H9 (cell line): ENCODE measurements at regions not wholly inside any gene's neighbourhood (a gene's known extent, or its start where the extent isn't known, plus 50 kb on each side); places are given as distances from the start of the nearest gene placed in this dataset.

Source experiments
- DNase-seq: peaks from one replicate; pipeline ENCODE4 v3.0.0-alpha.2; 2017
- H2AFZ ChIP-seq: one replicate; pipeline ENCODE4 v1.6.1; 2013; ENCODE audit warnings: mild to moderate bottlenecking, low read length, control low read depth, moderate library complexity
- H2AK5ac ChIP-seq: 2 replicates; pipeline ENCODE4 v1.6.1; 2013; ENCODE audit warnings: low read length, control low read depth, mixed read lengths; ENCODE audit not compliant: insufficient read length
- H2BK120ac ChIP-seq: one replicate; pipeline ENCODE4 v1.6.1; 2013; ENCODE audit warnings: low read depth, mild to moderate bottlenecking, low read length, control low read depth, inconsistent platforms; ENCODE audit not compliant: poor library complexity, severe bottlenecking
- H2BK12ac ChIP-seq: 2 replicates; pipeline ENCODE4 v1.6.1; 2013; ENCODE audit warnings: low read length, control low read depth, mixed read lengths, low read depth; ENCODE audit not compliant: insufficient read length
- H2BK15ac ChIP-seq: 2 replicates; pipeline ENCODE4 v1.6.1; 2013; ENCODE audit warnings: low read depth, low read length, control low read depth
- H2BK20ac ChIP-seq: one replicate; pipeline ENCODE4 v1.6.1; 2013; ENCODE audit warnings: low read depth, mild to moderate bottlenecking, low read length, control low read depth, inconsistent platforms; ENCODE audit not compliant: poor library complexity, severe bottlenecking
- H2BK5ac ChIP-seq: 2 replicates; pipeline ENCODE4 v1.6.1; 2013; ENCODE audit warnings: low read length, control low read depth, mixed read lengths; ENCODE audit not compliant: insufficient read length
- H3K14ac ChIP-seq: 2 replicates; pipeline ENCODE4 v1.6.1; 2013; ENCODE audit warnings: low read length, control low read depth; ENCODE audit not compliant: insufficient read depth
- H3K18ac ChIP-seq: 2 replicates; pipeline ENCODE4 v1.6.1; 2013; ENCODE audit warnings: low read depth, mild to moderate bottlenecking, mixed read lengths, low read length, control low read depth; ENCODE audit not compliant: insufficient read length
- H3K23ac ChIP-seq: 2 replicates; pipeline ENCODE4 v1.6.1; 2013; ENCODE audit warnings: low read length, control low read depth, mixed read lengths, low read depth; ENCODE audit not compliant: insufficient read length
- H3K23me2 ChIP-seq: 2 replicates; pipeline ENCODE4 v1.6.1; 2013; ENCODE audit warnings: low read depth, mild to moderate bottlenecking, mixed read lengths, low read length, control low read depth; ENCODE audit not compliant: insufficient read length, poor library complexity, severe bottlenecking
- H3K27ac ChIP-seq: 2 replicates; pipeline ENCODE4 v1.5.1; 2013; ENCODE audit warnings: low read length, control low read depth, mixed read lengths, low read depth; ENCODE audit not compliant: insufficient read length
- H3K27me3 ChIP-seq: 2 replicates; pipeline ENCODE4 v1.6.1; 2013; ENCODE audit warnings: low read length, control low read depth, inconsistent platforms; ENCODE audit not compliant: insufficient read depth
- H3K4ac ChIP-seq: 2 replicates; pipeline ENCODE4 v1.6.1; 2013; ENCODE audit warnings: low read depth, mild to moderate bottlenecking, control low read depth, inconsistent platforms, low read length, moderate library complexity
- H3K4me1 ChIP-seq: 2 replicates; pipeline ENCODE4 v1.6.1; 2013; ENCODE audit warnings: low read length, control low read depth, inconsistent platforms; ENCODE audit not compliant: insufficient read depth
- H3K4me2 ChIP-seq: 2 replicates; pipeline ENCODE4 v1.6.1; 2013; ENCODE audit warnings: low read length, control low read depth, mixed read lengths; ENCODE audit not compliant: insufficient read length, insufficient read depth
- H3K56ac ChIP-seq: 2 replicates; pipeline ENCODE4 v1.6.1; 2013; ENCODE audit warnings: low read depth, mild to moderate bottlenecking, mixed read lengths, low read length, control low read depth; ENCODE audit not compliant: insufficient read length
- H3K79me1 ChIP-seq: 2 replicates; pipeline ENCODE4 v1.6.1; 2013; ENCODE audit warnings: low read depth, mild to moderate bottlenecking, moderate library complexity, low read length, control low read depth, inconsistent platforms; ENCODE audit not compliant: insufficient read depth, poor library complexity, severe bottlenecking
- H3K79me2 ChIP-seq: 2 replicates; pipeline ENCODE4 v1.6.1; 2013; ENCODE audit warnings: low read length, control low read depth, inconsistent platforms; ENCODE audit not compliant: insufficient read depth
- H3K9ac ChIP-seq: 2 replicates; pipeline ENCODE4 v1.6.1; 2013; ENCODE audit warnings: low read length, control low read depth, mixed read lengths; ENCODE audit not compliant: insufficient read length; ENCODE audit errors: extremely low read depth
- H3K9me3 ChIP-seq: one replicate; pipeline ENCODE4 v1.6.1; 2013; ENCODE audit warnings: low read depth, low read length, inconsistent platforms; ENCODE audit not compliant: control insufficient read depth
- H3T11ph ChIP-seq: one replicate; pipeline ENCODE4 v1.6.1; 2013; ENCODE audit warnings: mild to moderate bottlenecking, low read length, control low read depth, inconsistent platforms
- H4K20me1 ChIP-seq: one replicate; pipeline ENCODE4 v1.6.1; 2013; ENCODE audit not compliant: control insufficient read depth, insufficient read length, insufficient read depth
- H4K5ac ChIP-seq: 2 replicates; pipeline ENCODE4 v1.6.1; 2013; ENCODE audit warnings: low read depth, mild to moderate bottlenecking, mixed read lengths, low read length, control low read depth; ENCODE audit not compliant: insufficient read length
- H4K8ac ChIP-seq: replicated peaks from 2 replicates; pipeline ENCODE4 v1.6.1; 2013; ENCODE audit warnings: low read length, control low read depth, mixed read lengths, low read depth; ENCODE audit not compliant: insufficient read length
- H4K91ac ChIP-seq: 2 replicates; pipeline ENCODE4 v1.6.1; 2013; ENCODE audit warnings: low read depth, mild to moderate bottlenecking, moderate library complexity, mixed read lengths, low read length, control low read depth; ENCODE audit not compliant: insufficient read length
- H3K27ac Mint-ChIP-seq, 3 experiments: 2 replicates in 2 of 3; 3 replicates in 1 of 3; pipeline ENCODE4 v1.8.0; 2020 to 2021; ENCODE audit warnings: mixed read lengths in 3 of 3, mild to moderate bottlenecking in 1 of 3, moderate library complexity in 1 of 3
- H3K27me3 Mint-ChIP-seq: 2 replicates; pipeline ENCODE4 v1.8.0; 2021; ENCODE audit warnings: low read depth, mild to moderate bottlenecking, moderate library complexity, mixed read lengths
- H3K36me3 Mint-ChIP-seq, 3 experiments: 2 replicates in 2 of 3; 3 replicates in 1 of 3; pipeline ENCODE4 v1.8.0; 2020 to 2021; ENCODE audit warnings: low read depth in 3 of 3, mixed read lengths in 3 of 3; ENCODE audit not compliant: insufficient read depth in 1 of 3
- H3K4me1 Mint-ChIP-seq, 2 experiments: 2 replicates each; pipeline ENCODE4 v1.8.0; 2020; ENCODE audit warnings: mixed read lengths in 2 of 2
- H3K4me3 Mint-ChIP-seq, 2 experiments: 2 replicates in 1 of 2; 3 replicates in 1 of 2; pipeline ENCODE4 v1.8.0; 2020 to 2021; ENCODE audit warnings: mild to moderate bottlenecking in 2 of 2, mixed read lengths in 2 of 2, moderate library complexity in 1 of 2
- H3K9me3 Mint-ChIP-seq, 2 experiments: 2 replicates in 1 of 2; 3 replicates in 1 of 2; pipeline ENCODE4 v1.8.0; 2020; ENCODE audit warnings: mild to moderate bottlenecking in 2 of 2, mixed read lengths in 2 of 2, moderate library complexity in 1 of 2
- CTCF ChIP-seq: fragments of 200-600 bp; sonication (generic); conservative IDR thresholded peaks from 3 replicates; pipeline ENCODE4 v1.8.0; 2021; ENCODE audit warnings: antibody characterized with exemption, mild to moderate bottlenecking
- WGBS: extraction: QIAGEN DNeasy Blood & Tissue Kit; methylation state at CpG from one replicate; pipeline ENCODE4 v1.1.7; 2013; ENCODE audit warnings: missing lambda C conversion rate, low lambda C conversion rate, mixed read lengths; ENCODE audit not compliant: insufficient read length; ENCODE audit errors: extremely low coverage; 5-methylcytosine and 5-hydroxymethylcytosine counted together

- no peak overlapping the region for H3T11ph ChIP-seq
- H2BK5ac ChIP-seq: no peak overlapping the region
- H3K27me3 ChIP-seq: no peaks in the 10 kb centered on the region
- no peak overlapping the region for H4K8ac ChIP-seq
- no peak overlapping the region for H3K56ac ChIP-seq
- H2BK12ac ChIP-seq: no peak overlapping the region
- H3K4me1 Mint-ChIP-seq: peaks cover 20 to 30% of the 10 kb centered on the region in 2 experiments
- no peak overlapping the region for H2BK20ac ChIP-seq
- no peak overlapping the region for H2BK15ac ChIP-seq
- no peaks in the 10 kb centered on the region for H3K9me3 ChIP-seq
- no peak overlapping the region for H3K4me3 Mint-ChIP-seq
- no peak overlapping the region for H2AK5ac ChIP-seq
- H4K20me1 ChIP-seq: no peaks in the 10 kb centered on the region
- H4K5ac ChIP-seq: no peak overlapping the region
- no peak overlapping the region for H3K4me2 ChIP-seq
- no peaks in the 10 kb centered on the region for H3K79me2 ChIP-seq
- no peak for TF ChIP-seq CTCF
- no peak overlapping the region for H3K9ac ChIP-seq
- no peaks in the 10 kb centered on the region for H3K27me3 Mint-ChIP-seq
- no peak overlapping the region for H2BK120ac ChIP-seq
- no peaks in the 10 kb centered on the region for H3K36me3 Mint-ChIP-seq
- no peaks in the 10 kb centered on the region for H3K79me1 ChIP-seq
- H3K23ac ChIP-seq: no peak overlapping the region
- WGBS: no CpG with 5 or more reads among the region's 7 CpGs
- no peak overlapping the region for H3K18ac ChIP-seq
- no peaks in the 10 kb centered on the region for H3K23me2 ChIP-seq
- no peak overlapping the region for H3K14ac ChIP-seq
- H4K91ac ChIP-seq: no peak overlapping the region
- H3K27ac Mint-ChIP-seq: no peak overlapping the region; a peak in 2 of 7 replicates
- H3K27ac ChIP-seq: no peak overlapping the region
- H3K9me3 Mint-ChIP-seq: no peaks in the 10 kb centered on the region; a peak in 1 of 5 replicates
- DNase-seq: no peak
- H3K4ac ChIP-seq: no peak overlapping the region
- H2AFZ ChIP-seq: no peak overlapping the region
- no peaks in the 10 kb centered on the region; the same call in 1 of the 2 replicates for H3K4me1 ChIP-seq
These were observed 56.3 kb upstream of the CHD2 start for GRCh38 chr15:92843814-92844213.
